Jurkat, Clone E6-1 (cell line): ENCODE measurements at regions not wholly inside any gene's neighbourhood (a gene's known extent, or its start where the extent isn't known, plus 50 kb on each side); places are given as distances from the start of the nearest gene placed in this dataset.

Source experiments
- DNase-seq: peaks from one replicate; pipeline ENCODE4 v3.0.0-alpha.2; 2011; ENCODE audit warnings: low read depth, low spot score
- H3K4me3 ChIP-seq: 2 replicates; pipeline ENCODE4 v1.5.1; 2011; ENCODE audit warnings: mild to moderate bottlenecking, low read length, control low read depth, moderate library complexity

DNA sequence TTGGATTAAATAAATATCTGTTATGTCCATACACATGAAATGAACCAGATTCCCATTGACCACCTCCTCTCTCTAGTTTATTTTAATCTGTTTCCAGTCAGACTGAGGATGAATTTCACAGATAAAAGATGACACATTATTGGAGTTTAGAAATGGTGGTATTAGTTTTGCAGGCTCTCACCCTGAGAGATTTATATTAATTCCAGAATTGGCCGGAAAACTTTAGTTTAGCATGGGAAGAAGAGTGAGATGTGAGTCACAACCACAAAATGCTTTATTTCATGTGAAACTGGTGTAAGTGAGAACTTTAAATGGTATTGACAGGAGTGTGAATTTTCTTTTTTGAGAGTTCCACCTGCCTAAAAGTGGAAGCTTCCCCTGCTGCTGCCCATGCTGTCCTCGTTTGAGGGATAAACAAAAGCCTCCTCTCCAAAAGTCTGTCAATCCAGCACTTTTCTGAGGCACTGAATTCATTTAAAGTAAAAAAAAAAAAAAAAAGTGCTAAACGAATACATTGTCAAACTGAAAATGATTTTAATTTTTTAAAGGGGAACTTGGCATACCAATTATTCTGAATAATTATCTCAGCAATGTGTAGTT, 65.1 kb upstream of the EPHA3 start:
- DNase-seq, result no peak
- no peak overlapping the region for H3K4me3 ChIP-seq

DNA sequence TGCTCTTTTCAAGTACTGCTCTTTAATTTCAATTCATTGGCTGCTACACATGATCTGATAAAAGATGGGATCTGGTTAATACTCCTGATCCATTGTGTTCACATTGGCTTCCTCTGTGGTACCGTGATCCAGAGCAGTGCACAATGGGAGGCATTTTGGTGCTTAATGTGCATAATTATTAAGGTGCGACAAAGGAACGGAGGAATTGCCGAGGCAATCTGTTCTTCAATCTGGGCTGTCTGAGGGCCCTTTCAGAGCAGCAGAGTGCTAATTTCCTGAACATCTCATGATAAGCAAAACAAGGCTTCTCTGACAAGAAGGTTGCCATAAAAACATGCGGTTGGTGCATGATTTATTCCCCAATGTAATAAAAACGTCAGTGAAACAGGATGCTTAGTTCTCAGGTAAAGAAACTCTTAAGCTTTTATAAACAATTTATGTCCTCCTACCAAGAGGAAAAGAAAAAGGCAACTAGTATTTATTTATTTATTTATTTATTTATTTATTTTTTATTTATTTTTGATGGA, 64.0 kb upstream of the EPHA3 start:
- DNase-seq, result no peak
- H3K4me3 ChIP-seq, result no peak overlapping the region

DNA sequence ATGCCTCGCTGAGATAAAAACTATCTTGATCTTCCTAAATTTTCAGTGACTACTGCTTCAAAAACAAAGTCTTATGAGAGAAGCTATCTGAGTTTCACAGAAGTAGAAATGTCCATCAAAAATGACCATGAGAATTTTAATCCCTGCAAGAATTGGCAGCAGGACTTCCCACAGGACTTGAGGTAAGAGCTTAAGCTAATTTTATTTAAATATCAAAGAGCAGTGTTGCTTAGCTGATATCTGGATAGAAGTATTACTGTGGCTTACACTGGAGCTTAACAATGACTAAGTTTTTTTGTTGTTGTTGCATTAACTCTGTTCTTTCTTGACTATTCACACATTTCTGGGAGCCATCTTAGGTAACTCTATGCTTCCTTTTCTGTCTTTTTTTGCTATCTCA, 60.8 kb upstream of the EPHA3 start:
- no peak for DNase-seq
- H3K4me3 ChIP-seq, result no peak overlapping the region

DNA sequence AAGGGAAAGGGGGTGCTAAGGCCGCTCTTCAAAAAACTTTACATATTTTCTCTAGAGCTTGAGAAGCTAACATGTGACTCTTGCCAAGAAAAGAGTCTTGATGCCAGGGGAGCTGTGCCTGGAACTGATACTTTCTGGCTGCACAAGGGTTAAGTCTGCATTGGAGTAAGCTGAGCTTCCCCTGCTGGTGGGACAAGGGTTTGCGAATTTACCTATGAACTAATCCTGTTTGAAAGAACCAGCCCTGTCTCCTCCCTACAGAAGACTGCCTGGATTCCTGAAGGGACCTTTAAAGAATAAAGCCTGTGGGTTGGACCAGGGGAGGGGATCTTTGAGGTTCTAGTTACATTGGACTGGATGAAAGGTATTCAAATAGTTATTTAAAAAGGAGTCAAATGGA, 58.3 kb upstream of the EPHA3 start:
- DNase-seq, result peak; percentile 31
- H3K4me3 ChIP-seq, result no peak overlapping the region

DNA sequence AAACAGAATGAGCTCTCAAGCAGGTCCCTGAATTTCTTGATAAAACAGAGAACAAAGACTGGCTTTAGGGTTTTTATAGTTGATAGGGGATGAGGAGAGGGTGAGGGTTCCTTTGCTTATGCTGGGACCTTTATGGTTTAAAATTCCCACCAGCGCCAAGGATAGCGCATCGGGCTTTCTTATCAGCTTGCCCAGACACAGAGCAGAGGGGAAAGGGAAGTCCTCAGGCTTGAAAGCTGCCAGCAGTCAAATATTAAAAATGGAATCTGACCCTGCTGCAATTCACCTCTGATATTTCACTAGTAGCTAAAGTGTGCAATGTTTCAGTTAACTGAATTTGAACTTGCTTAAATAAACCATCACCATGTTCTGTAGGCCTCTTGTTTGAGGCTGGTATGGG, 55.0 kb upstream of the EPHA3 start:
- DNase-seq, result no peak
- no peak overlapping the region for H3K4me3 ChIP-seq

DNA sequence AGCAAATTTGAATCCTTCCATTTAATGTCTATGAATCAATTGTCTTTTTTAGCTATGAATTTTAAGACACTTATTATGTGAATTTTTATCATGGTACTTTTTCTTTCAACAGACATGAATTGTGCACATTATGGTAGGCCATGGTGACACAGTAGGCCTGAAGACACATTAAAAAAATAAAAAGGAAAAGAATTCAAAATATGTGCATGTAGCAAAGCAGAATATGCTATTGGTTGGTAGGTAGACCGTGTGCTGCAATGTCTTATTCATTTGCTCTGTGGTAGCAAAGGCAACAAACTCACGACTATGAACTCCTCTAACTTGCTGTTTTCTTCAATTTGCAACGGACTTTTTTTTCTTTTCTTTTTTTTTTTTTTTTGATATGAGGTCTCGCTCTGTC, 50.0 kb upstream of the EPHA3 start:
- no peak overlapping the region for H3K4me3 ChIP-seq
- no peak for DNase-seq
